GM19467 (cell line): ENCODE measurements at regions not wholly inside any gene's neighbourhood (a gene's known extent, or its start where the extent isn't known, plus 50 kb on each side); places are given as distances from the start of the nearest gene placed in this dataset.
"Not testable (repeated sequence)": the region's sequence is repeated elsewhere in the genome, so short reads cannot be mapped to it uniquely, and the experiment has no call there.

Source experiments
- ATAC-seq: cut with Tn5 transposase; IDR thresholded peaks from one replicate; pipeline ENCODE4 v1.9.1; 2021; ENCODE audit warnings: mild to moderate bottlenecking, moderate library complexity; ENCODE audit not compliant: unreplicated experiment

DNA sequence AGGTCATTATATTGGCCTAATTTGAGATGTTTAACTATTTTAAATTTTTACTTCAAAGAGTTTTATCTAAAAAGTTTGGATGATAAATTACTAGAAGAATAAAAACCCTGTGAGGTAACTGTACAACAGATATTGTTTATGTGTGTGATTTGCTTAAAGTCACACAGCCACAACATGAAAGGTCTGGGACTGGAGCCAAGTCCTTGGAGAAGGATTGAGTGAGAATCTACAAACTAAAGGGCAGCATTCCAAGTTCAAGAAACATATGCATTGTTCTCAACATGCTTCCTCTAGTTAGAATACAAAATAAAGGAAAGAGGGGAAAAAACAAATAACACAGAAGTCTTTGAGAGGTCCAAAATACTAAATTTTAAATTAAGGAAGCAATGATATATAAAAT is 131.5 kb upstream of the MON1B start:
- ATAC-seq: no peak

DNA sequence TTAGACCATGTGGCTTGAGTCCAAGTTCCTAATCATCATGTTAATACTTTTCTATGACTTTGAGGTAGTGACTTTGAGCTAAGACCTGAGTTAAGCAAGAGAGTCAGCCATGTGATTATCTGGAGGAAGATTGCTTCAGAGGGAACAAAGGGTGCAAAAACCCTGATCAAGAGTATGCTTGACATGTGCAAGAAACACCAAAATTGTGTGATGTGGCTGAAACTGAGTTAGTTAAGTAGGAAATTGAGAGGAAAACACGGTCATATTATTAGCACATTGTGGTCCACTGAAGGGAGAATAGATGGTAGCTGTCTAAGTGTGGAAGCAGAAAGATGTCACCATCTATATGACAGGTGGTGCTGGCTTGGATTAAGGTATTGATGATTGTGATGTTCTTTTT is 130.4 kb upstream of the MON1B start:
- no peak for ATAC-seq

- ATAC-seq: no peak
Measured at GRCh38 chr16:77062878-77063675, 127.9 kb upstream of the MON1B start.

- no peak for ATAC-seq
Measured at GRCh38 chr16:77063676-77064016, 127.3 kb upstream of the MON1B start.

GRCh38 chr16:77064037-77064436 is 127.0 kb upstream of the MON1B start:
- ATAC-seq: no peak

GRCh38 chr16:77066896-77067496 is 124.0 kb upstream of the MON1B start:
- no peak for ATAC-seq

GRCh38 chr16:77067900-77068299 is 123.1 kb upstream of the MON1B start:
- ATAC-seq: no peak

DNA sequence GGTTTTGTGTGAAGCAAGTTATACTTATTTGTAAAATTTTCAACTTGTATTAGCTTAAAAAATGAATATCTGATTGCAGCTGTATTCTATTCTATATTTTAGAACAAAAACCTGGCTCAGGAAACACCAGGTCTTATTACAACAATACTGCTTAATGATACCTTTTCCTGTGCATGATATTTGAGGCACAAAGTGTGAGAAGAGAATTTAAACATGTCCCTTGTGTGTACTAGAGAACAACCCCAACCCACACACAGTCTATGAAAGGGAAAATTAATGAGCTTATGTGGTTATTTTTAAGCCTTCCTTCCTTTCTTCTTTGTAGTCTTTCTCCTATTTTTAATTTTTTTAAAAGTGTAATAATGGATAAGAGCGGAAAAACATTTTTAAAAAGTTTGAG is 122.6 kb upstream of the MON1B start:
- ATAC-seq: no peak

DNA sequence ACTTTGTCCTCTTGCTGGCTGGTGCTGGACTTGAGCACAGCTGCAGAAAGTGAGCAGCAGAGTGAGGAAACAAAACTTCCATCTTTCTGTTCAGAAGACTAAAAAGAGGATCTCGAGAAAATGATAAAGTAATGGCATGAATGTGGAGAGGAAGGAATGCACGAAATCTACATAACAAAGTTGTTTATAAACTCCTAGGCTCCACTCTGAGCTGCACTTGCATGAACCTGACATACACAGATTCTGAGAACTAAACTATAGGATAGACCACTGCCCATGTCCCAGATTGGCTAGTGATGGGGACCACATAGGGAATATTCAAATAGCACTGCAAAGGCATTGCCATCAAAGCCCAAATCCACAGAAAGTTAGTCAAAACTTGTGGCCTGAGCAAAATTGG is 121.1 kb upstream of the MON1B start:
- ATAC-seq: no peak

- ATAC-seq: no peak
Measured at GRCh38 chr16:77070683-77071082, 120.3 kb upstream of the MON1B start.

- no peak for ATAC-seq
Measured at GRCh38 chr16:77076839-77077238, 114.2 kb upstream of the MON1B start.

- ATAC-seq: no peak
Measured at GRCh38 chr16:77077256-77077922, 113.6 kb upstream of the MON1B start.

DNA sequence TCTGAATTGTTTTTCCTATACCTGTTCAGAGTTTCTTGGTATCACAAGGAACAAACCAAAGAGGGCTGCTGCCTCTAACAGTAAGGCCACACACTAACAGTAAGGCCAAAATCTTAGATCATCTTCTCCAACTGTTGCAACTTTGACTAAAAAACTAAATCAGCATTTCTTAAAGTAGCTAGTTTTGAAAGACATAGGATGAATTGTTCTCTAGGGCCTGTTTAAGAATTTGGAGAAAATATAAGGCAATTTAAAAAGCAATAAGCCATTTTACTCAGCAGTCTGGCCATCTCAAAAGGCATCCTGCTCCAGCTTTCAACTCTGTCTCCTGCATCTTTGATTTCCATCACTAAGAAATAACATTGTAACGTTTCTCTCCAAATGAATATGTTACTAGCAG is 105.0 kb upstream of the MON1B start:
- ATAC-seq: no peak

GRCh38 chr16:77090062-77090461 is 100.9 kb upstream of the MON1B start:
- no peak for ATAC-seq

- no peak for ATAC-seq
Measured at GRCh38 chr16:77093309-77093708, 97.7 kb upstream of the MON1B start.

- ATAC-seq: no peak
Measured at GRCh38 chr16:77093999-77094398, 97.0 kb upstream of the MON1B start.

DNA sequence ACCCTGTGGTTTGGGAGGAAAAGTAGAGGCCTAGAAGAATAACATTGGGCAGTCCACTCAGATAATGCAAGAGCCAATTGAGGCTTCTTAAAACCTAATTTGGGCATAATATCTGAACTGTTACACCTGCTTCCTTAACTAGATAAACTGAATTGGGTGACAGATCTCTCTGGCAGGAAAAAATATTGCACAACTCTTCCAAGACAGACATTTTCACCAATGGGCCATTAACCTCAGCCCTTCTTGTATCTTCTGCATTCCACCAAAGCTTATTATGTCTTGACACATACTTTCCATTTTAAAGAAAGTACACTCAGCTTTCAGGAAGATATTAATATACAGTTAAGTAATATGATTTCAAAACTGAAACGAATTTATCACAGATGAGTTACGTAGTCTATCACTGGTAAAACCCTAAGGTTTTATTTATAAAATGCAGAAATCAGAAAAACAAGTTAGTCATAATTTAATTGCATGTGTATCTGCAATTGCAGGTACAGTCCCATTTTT is 79.9 kb upstream of the MON1B start:
- no peak for ATAC-seq

DNA sequence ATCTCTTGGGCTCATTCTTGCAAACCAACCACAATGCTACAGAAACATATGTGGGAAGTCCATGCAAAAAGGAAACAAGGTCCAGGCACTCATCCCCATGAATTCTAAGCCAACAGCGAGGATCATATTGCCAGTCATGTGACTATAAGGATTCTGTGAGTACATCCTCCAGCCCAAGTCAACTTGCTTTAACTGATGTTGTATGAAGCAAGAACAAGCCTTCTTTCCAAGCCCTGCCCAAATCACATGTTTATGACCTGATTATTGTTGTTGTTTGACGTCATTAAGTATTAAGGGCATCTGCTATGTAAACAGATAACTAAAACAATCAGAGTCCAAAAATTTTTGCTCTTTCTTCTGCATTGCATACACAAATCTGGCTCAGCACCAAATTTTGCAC is 78.2 kb upstream of the MON1B start:
- no peak for ATAC-seq

- no peak for ATAC-seq
Measured at GRCh38 chr16:77113835-77114234, 77.2 kb upstream of the MON1B start.

DNA sequence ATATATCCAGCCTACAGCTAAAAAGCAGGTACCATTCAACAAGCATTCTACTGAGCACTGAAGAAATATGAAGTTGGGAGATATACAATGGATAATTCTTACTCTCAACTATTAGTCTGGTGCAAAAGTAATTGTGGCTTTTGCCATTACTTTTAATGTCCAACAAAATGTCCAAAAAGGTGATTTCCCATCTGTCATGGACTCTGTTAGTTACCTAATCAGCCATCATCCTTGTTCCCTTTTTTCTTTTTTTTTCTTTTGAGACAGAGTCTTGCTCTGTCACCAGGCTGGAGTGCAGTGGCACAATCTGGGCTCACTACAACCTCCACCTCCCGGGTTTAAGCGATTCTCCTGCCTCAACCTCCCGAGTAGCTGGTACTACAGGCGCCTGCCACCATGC is 76.6 kb upstream of the MON1B start:
- not testable (repeated sequence) for ATAC-seq

DNA sequence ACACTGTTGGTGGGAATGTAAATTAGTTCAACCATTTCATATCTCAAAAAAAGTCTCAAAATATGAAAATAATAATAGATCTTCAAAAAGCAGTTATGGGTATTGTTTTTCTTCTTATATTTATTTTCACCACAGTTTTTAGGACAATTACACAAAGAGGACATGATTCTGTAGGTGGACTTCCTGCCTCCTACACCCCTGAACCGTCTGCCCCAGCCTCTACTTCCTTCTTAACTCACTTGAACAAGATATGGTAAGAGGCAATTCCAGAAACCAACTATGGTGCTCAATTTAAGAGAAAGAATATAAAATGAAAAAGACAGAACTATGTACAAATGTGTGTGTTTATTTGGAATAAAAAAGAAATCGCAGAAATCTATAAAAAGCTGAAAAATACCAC is 74.1 kb upstream of the MON1B start:
- ATAC-seq: no peak

- no peak for ATAC-seq
Measured at GRCh38 chr16:77117707-77118106, 73.3 kb upstream of the MON1B start.
